HG03159 (cell line): ENCODE measurements at regions not wholly inside any gene's neighbourhood (a gene's known extent, or its start where the extent isn't known, plus 50 kb on each side); places are given as distances from the start of the nearest gene placed in this dataset.
"Not testable (repeated sequence)": the region's sequence is repeated elsewhere in the genome, so short reads cannot be mapped to it uniquely, and the experiment has no call there.

ENCODE experiments used
- ATAC-seq: cut with Tn5 transposase; IDR thresholded peaks from one replicate; pipeline ENCODE4 v1.9.1; 2021; ENCODE audit warnings: mild to moderate bottlenecking, moderate library complexity; ENCODE audit not compliant: unreplicated experiment

DNA sequence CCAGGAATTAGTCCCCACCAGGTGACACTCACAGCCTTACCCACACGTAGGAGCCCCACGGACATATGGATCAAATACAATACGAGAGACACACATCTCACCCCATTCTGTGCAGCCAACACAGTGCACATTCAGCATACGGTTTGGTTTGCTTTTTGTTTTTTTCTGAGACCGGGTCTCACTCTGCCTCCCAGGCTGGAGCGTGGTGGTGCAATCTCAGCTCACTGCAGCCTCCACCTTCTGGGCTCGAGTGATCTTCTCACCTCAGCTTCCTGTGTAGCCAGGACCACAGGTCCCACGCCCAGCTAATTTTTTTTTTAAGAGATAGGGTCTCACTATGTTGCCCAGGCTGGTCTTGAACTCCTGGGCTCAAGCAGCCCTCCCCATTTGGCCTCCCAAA, 102.8 kb downstream of the POTEB start:
- ATAC-seq: not testable (repeated sequence)

GRCh38 chr15:21766524-21766923, 111.0 kb downstream of the POTEB start:
- ATAC-seq: not testable (repeated sequence)

DNA sequence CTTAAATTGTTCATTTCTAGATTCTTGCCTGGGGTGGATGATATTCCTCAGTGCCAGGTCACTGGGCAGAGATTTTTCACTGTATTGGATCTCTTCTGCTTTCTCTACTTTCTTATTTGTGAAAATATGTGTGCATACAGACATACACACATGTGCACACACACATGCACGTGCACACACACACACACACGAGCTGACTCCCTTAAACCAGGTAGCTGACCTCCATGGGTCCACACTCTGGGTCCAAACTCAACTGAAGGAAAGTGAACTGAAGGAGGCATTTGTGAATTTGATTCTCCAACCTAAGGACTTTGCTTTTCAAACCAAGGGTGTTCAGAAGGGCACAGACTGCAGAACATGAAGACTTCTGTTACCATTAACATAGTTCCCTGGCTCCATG, 113.8 kb downstream of the POTEB start:
- ATAC-seq: not testable (repeated sequence)

DNA sequence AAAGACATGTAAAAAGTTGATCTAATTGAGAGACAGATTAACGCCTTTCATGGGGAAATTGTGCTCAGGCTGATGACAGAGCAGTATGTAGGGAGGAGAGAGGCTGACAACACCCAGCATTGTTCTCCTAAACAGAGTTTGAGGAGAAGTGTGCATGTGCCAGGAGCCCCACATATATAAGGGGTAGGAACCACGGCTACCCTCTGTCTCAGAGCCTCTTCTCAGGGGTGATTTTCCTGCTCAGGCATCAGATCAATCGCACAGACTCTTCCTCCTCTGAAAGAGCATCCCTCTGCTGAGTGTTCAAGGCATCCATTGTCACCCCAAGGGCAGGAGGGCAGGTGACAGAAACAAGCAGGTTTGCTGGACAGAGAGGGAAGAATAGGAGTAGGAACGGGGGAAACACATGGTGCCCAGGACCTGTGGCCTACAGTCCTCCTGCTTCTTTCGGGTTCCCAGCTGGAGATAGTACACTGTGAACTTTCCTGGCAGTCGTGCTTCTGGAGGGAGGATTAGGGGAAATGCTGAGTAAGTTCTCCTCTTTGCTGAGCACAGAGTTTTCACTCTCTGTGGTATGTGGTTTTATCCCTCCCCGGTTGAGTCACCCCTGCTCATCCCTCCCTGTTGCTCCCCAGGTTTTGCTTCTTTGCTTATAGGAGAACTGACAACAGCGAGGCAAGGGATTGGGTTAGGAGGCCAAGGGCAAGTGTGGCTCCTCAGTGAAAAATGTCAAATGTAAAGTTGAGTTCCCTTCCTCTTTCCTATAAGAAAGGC, 117.1 kb downstream of the POTEB start:
- not testable (repeated sequence) for ATAC-seq

DNA sequence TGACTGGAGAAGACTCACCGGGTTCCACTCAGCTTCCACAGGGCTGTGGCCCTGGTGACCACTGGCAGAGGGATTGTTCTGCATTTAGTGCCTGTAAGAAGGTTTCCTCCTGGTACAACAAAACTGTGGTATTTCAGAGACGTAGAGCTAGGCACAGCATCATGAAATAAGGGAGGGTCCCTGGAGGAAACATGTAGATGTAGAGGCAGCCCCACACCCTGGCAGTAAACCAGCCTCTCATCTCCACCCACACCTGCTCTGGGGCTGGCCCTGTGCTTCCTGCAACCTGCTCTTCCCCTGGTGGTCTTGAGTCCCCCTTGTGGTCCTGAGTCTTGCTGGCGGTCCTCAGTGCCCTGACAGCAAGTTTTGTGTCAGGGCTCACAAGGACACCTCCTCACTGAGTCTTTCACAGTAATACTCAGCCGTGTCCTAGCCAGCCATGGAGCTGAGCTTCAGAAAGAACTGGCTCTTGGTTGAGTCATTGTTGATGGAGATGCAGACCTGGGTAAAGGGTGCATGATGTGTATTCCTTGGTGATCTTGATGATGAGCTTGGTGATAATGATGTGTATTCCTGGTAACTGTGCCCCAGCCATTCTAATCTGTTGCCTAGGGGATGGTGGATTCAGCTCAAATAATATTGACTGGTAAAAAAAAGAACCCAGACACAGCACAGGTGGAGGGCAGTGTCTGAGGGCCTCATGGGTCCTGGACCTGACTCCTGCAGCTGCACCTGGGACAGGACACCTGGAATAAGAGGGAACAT, 118.0 kb downstream of the POTEB start:
- not testable (repeated sequence) for ATAC-seq

DNA sequence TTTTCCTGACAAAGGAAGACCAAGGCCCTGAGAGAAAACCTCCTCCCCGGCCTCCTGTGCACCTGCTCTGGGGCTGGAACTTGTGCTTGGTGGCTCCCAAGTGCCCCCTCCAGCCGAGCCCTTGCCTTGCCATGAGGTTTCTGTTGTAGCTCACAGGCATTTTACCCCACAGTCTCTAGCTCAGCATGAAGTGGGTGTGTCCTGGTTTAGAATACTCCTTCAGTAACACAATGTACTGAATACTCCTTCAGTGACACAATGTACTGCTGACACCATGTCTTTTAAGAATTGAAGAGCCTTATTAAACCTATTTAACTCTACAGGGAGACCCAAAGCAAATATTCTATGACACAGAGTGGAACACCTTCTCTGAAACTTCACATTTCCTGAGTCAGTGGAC, 123.7 kb downstream of the POTEB start:
- ATAC-seq: not testable (repeated sequence)

GRCh38 chr15:21752124-21752957, 125.2 kb downstream of the POTEB start:
- ATAC-seq: not testable (repeated sequence)

- not testable (repeated sequence) for ATAC-seq
These were observed 128.4 kb downstream of the POTEB start for GRCh38 chr15:21749173-21749572.

DNA sequence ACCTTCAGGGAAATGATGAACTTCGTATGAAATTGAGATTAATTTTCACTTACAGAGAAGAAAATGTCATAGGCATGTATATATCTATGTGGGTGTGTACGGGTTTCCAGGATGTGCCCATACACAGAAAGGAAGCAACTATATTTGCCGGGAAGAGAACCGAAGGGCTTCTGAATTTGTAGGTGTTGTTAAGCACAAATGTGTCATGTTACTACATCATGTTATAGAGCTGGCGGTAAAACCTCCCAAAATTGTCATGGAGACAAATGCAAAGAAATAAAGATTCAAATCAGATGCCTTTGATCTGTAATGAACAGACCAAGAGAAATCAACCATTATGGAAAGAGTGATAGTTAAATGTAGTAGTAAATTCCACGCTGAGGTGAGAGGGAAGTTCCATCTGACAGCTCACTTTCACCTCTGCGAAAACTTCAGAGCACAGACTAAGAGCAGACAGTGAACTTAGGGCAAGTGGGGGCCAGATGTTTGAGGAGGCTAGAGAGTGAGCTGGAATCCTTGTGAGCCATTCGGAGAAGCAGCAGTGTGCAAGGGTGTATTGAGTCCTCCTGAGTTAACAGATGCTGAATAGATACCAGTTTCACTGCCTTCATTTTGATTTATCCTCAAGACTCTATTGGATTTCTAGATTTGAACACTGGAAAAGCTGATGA, 133.2 kb downstream of the POTEB start:
- ATAC-seq: not testable (repeated sequence)

- peak; percentile 55 for ATAC-seq
These were observed 135.5 kb downstream of the POTEB start for GRCh38 chr15:21742067-21742466.

DNA sequence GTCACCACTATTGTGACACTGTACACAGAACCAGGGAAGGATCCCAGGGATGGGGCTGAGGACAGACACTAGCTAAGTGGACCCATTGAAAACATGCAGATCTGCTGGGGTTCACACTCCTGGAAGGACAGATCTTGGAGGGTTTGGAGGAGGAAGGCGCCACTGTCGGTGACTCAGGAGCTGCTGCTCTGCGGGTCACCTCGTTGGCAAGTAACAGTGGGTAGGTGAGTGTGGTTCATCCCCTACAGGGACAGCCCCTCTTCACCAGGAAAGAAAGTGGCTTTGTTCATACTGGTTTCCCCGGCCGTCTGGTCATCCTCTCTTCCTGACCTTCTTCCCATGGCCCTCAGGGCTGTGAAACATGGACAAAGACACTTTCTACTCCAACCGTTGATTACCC, 139.5 kb downstream of the POTEB start:
- ATAC-seq: not testable (repeated sequence)

DNA sequence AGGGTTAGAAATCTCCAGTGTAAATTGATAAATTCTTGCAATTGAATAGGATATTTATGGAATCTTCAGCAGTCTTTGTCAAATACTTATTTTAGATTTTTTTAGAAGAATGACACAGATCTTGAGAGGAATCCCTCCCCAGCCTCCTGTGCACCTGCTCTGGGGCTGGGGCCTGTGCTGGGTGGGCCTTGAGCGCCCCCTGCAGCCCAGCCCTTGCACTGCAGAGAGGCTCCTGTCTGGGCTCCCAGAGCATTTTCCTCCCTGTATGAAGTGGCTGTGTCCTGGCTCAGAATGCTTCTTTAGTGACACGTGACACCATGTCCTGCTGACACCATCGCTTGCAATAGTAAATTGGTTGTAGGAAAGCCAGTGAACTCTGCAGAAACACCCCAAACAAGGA, 141.1 kb downstream of the POTEB start:
- ATAC-seq: not testable (repeated sequence)

GRCh38 chr15:21735837-21736236, 141.7 kb downstream of the POTEB start:
- not testable (repeated sequence) for ATAC-seq

DNA sequence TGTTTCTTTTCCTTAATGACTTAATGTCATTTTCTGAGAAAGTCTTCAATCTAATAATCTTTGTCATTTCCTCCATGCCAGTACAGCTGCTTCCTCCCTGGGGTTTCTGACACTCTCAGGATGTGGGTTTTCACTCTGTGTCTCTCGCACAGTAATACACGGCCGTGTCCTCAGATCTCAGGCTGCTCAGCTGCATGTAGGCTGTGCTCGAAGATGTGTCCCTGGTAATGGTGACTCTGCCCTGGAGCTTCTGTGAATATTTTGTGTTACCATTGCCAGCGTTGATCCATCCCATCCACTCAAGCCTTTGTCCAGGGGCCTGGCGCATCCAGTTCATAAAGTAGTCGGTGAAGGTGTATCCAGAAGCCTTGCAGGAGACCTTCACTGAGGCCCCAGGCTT, 142.2 kb downstream of the POTEB start:
- ATAC-seq: not testable (repeated sequence)

- peak; percentile 51 for ATAC-seq
These were observed 146.0 kb downstream of the POTEB start for GRCh38 chr15:21731496-21731895.

GRCh38 chr15:21730427-21731405, 146.8 kb downstream of the POTEB start:
- peak; percentile 68 for ATAC-seq

DNA sequence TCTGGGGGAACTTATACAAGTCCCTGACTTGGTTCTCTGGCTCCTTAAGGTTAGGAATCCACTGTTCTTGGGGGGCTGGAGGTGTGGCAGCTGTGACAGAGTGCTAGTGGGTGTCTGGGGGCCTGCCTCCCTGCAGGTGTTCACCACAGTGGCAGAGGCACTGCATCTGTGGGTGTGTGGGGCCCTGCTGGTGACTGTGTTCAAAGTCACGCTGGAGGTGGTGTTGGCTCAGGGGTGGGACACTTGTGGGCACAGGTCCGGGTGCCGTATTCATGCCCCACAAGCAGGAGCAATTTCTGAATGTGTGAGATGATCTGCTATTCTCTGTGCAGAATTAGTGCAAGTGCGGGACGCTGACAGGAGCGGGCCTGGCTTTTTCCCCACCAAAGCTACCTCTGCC, 152.5 kb downstream of the POTEB start:
- ATAC-seq: not testable (repeated sequence)

GRCh38 chr15:21721115-21721514, 156.4 kb downstream of the POTEB start:
- not testable (repeated sequence) for ATAC-seq

DNA sequence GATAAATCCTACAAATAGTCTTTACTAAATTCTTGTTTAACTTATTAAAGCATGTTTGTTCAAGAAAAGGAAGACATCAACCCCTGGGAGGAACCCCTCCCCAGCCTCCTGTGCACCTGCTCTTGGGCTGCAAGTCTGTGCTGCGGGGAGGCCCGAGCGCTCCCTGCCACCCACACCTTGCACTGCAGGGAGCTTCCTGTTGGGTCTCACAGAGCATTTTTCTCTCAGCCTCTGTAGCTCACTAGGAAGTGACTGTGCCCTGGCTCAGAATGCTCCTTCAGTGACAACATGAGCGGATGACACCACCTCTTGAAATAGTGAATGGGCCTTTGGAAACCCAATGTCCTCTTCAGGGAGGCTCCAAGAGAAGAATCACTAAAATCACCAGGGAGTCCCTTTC, 158.8 kb downstream of the POTEB start:
- ATAC-seq: peak; percentile 70
